ENCODE measurements at regions not wholly inside any gene's neighbourhood (a gene's known extent, or its start where the extent isn't known, plus 50 kb on each side); places are given as distances from the start of the nearest gene placed in this dataset.

DNA sequence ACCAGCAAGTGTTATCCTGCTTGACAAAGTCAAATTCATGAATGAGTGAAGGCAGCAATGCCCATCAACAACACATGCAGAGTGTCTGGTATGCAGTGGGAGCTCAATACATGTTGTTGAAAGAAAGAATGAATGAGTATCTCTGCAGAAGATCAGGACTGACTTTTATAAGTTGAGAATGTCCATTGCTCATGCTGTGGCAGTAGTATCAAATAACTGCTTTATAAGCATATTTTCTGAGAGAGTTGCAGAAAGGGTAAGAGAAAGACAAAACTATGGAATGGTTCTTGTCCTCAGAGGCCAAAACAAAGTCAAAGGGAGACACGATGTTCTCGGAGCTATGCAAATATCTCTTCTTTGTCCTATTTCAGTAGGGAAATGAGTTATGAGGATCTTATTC, 288.7 kb downstream of the LMX1A start:
- no peaks in the 10 kb centered on the region for H3K4me1 ChIP-seq (ENCODE audit: control insufficient read depth, extremely low read depth, insufficient read depth, low read length)
- H3K9me3 ChIP-seq (ENCODE audit: control insufficient read depth, insufficient read depth, low read depth, low read length): no peaks in the 10 kb centered on the region
- no peaks in the 10 kb centered on the region for H3K27me3 ChIP-seq (ENCODE audit: control insufficient read depth, insufficient read depth, low read length)
- no peak overlapping the region for H3K4me2 ChIP-seq (ENCODE audit: extremely low read depth, insufficient read depth, low read length)
- no peak for DNase-seq (ENCODE audit: low read depth in 2 of 2)
- no peaks in the 10 kb centered on the region for H3K36me3 ChIP-seq (ENCODE audit: control insufficient read depth, insufficient read depth, low read length)
- no peak overlapping the region for H3K27ac ChIP-seq (ENCODE audit: insufficient read depth, low read length)
- H3K4me3 ChIP-seq (replicated peaks in 1 of 4; ENCODE audit: control extremely low read depth in 1 of 4, insufficient read depth in 1 of 4, low read depth in 3 of 4, low read length in 4 of 4): no peak overlapping the region
- H4K20me1 ChIP-seq (ENCODE audit: control insufficient read depth, extremely low read depth, insufficient read depth, low read length): no peaks in the 10 kb centered on the region
- H2AFZ ChIP-seq (ENCODE audit: low read length): no peak overlapping the region
- no peak for TF ChIP-seq EZH2 (IDR thresholded peaks at IDR 0.05; ENCODE audit: low read length, missing control alignments)
- TF ChIP-seq, protein P1, sequence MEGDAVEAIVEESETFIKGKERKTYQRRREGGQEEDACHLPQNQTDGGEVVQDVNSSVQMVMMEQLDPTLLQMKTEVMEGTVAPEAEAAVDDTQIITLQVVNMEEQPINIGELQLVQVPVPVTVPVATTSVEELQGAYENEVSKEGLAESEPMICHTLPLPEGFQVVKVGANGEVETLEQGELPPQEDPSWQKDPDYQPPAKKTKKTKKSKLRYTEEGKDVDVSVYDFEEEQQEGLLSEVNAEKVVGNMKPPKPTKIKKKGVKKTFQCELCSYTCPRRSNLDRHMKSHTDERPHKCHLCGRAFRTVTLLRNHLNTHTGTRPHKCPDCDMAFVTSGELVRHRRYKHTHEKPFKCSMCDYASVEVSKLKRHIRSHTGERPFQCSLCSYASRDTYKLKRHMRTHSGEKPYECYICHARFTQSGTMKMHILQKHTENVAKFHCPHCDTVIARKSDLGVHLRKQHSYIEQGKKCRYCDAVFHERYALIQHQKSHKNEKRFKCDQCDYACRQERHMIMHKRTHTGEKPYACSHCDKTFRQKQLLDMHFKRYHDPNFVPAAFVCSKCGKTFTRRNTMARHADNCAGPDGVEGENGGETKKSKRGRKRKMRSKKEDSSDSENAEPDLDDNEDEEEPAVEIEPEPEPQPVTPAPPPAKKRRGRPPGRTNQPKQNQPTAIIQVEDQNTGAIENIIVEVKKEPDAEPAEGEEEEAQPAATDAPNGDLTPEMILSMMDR (conservative IDR thresholded peaks at IDR 0.05 in 1 of 2, IDR thresholded peaks at IDR 0.05 in 1 of 2; ENCODE audit: low read depth in 1 of 2, low read length in 2 of 2): no peak
- H3K79me2 ChIP-seq (ENCODE audit: control insufficient read depth, insufficient read depth, low read length): no peaks in the 10 kb centered on the region
- no peak overlapping the region for H3K9ac ChIP-seq (ENCODE audit: insufficient read depth, low read length)

DNA sequence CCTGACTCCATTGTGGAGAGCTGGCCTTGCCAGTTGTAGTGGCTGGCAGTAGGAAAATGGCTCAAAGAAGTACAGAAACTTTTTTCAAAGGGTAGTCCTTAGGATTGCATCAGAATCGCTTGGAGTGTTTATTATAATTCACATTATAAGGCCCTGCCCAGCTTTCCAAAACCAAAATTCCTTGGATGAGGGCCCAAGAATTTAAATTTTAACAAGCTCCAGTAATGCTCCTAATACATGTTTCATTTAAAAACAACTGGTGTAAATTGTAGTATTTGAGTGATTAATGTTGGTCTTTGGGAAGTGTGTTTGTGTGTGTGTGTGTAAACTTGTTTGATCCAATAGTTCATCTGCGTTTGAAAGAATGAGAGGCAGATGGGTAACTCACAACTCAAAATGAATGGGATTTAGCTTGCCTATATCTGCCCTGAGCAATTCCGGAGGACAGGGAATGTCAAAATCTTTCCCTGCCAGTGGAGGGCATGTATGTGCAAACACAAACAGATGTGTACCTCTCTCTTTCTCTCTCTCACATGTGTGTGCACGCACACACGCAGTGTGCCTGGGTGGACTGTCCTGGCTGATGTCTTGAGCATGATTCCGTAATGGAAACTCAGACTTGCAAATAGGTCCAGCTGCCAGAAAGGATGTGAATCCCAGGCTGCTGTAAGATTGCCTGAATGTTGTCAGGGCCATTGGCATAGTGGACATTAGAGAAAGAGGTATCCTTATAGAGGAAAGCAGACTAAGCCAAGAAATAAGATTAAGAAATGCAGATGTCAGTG, 293.1 kb downstream of the LMX1A start:
- Histone ChIP-seq H3K9me3 (ENCODE audit: control insufficient read depth, insufficient read depth, low read depth, low read length) (no peaks in the 10 kb centered on the region), H3K27ac (ENCODE audit: insufficient read depth, low read length) (no peak overlapping the region), H3K4me3 (replicated peaks in 1 of 4; ENCODE audit: control extremely low read depth in 1 of 4, insufficient read depth in 1 of 4, low read depth in 3 of 4, low read length in 4 of 4) (no peak overlapping the region), H3K4me2 (ENCODE audit: extremely low read depth, insufficient read depth, low read length) (no peak overlapping the region), H4K20me1 (ENCODE audit: control insufficient read depth, extremely low read depth, insufficient read depth, low read length) (no peaks in the 10 kb centered on the region), H3K4me1 (ENCODE audit: control insufficient read depth, extremely low read depth, insufficient read depth, low read length) (no peaks in the 10 kb centered on the region), H2AFZ (ENCODE audit: low read length) (no peak overlapping the region), H3K27me3 (ENCODE audit: control insufficient read depth, insufficient read depth, low read length) (no peaks in the 10 kb centered on the region), H3K36me3 (ENCODE audit: control insufficient read depth, insufficient read depth, low read length) (no peaks in the 10 kb centered on the region), H3K79me2 (ENCODE audit: control insufficient read depth, insufficient read depth, low read length) (no peaks in the 10 kb centered on the region), H3K9ac (ENCODE audit: insufficient read depth, low read length) (no peak overlapping the region)
- peak in 1 of 2 donors; percentile 50 for DNase-seq (ENCODE audit: low read depth in 2 of 2)
- TF ChIP-seq EZH2 (IDR thresholded peaks at IDR 0.05; ENCODE audit: low read length, missing control alignments): no peak

DNA sequence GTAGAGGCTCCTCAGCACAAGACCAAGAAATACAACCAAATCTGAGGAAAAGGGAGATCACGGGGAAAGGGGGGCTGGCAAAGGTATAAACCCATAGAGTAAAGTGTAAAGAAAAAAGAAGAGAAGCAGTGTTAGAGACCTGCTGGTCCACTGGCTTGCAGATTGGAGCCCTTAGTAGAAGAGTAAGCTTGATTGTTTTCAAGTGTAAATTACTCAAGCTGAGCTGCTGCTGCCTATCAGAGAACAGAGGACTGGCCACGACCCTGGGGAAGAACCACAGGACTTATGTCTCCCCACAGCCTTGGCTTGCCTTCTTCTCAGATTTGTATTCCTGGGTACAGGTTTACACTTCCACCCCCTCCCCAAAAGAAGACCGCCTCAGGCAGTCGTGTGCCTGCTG, 294.2 kb downstream of the LMX1A start:
- Histone ChIP-seq H3K27ac (ENCODE audit: insufficient read depth, low read length) (no peak overlapping the region), H3K27me3 (ENCODE audit: control insufficient read depth, insufficient read depth, low read length) (no peaks in the 10 kb centered on the region), H2AFZ (ENCODE audit: low read length) (no peak overlapping the region), H3K36me3 (ENCODE audit: control insufficient read depth, insufficient read depth, low read length) (no peaks in the 10 kb centered on the region), H3K79me2 (ENCODE audit: control insufficient read depth, insufficient read depth, low read length) (no peaks in the 10 kb centered on the region), H3K4me2 (ENCODE audit: extremely low read depth, insufficient read depth, low read length) (no peak overlapping the region), H3K9me3 (ENCODE audit: control insufficient read depth, insufficient read depth, low read depth, low read length) (no peaks in the 10 kb centered on the region), H4K20me1 (ENCODE audit: control insufficient read depth, extremely low read depth, insufficient read depth, low read length) (no peaks in the 10 kb centered on the region), H3K9ac (ENCODE audit: insufficient read depth, low read length) (no peak overlapping the region), H3K4me3 (replicated peaks in 1 of 4; ENCODE audit: control extremely low read depth in 1 of 4, insufficient read depth in 1 of 4, low read depth in 3 of 4, low read length in 4 of 4) (no peak overlapping the region), H3K4me1 (ENCODE audit: control insufficient read depth, extremely low read depth, insufficient read depth, low read length) (no peaks in the 10 kb centered on the region)
- DNase-seq (ENCODE audit: low read depth in 2 of 2): no peak
- no peak for TF ChIP-seq EZH2 (IDR thresholded peaks at IDR 0.05; ENCODE audit: low read length, missing control alignments)
- TF ChIP-seq, protein P1 (conservative IDR thresholded peaks at IDR 0.05 in 1 of 2, IDR thresholded peaks at IDR 0.05 in 1 of 2; ENCODE audit: low read depth in 1 of 2, low read length in 2 of 2): no peak
